ENCODE measurements at regions not wholly inside any gene's neighbourhood (a gene's known extent, or its start where the extent isn't known, plus 50 kb on each side); places are given as distances from the start of the nearest gene placed in this dataset.
"Not testable (repeated sequence)": the region's sequence is repeated elsewhere in the genome, so short reads cannot be mapped to it uniquely, and the experiment has no call there.

DNA sequence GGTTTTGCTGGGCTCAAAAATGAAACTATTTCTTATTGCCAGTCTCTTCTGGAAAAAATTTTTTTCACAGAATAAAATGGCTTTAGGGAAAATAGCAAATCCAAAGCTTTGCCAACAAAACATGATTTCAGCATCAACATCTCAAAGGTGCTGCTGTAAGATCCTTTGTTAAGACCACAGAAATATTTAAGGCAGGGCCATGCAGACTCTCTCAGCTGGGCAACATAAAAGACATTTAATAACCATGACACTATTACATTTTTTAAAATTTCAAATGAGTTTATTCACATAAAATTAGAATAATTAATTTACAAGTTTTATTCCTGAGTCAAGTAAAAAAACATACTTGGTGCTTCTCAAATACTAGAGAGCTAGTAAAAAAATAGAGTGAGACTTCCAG lies 527.1 kb upstream of the DPPA4 start:
- no peaks in the 10 kb centered on the region for H3K27me3 ChIP-seq (replicated peaks)
- H3K36me3 ChIP-seq = no peaks in the 10 kb centered on the region
- H3K27ac ChIP-seq = no peak overlapping the region
- DNase-seq (ENCODE audit: low read depth in 1 of 2, low spot score in 2 of 2) = no peak
- H3K4me3 ChIP-seq = no peak overlapping the region
- no peaks in the 10 kb centered on the region for H3K9me3 ChIP-seq (replicated peaks)
- no peaks in the 10 kb centered on the region for H3K4me1 ChIP-seq (replicated peaks)

DNA sequence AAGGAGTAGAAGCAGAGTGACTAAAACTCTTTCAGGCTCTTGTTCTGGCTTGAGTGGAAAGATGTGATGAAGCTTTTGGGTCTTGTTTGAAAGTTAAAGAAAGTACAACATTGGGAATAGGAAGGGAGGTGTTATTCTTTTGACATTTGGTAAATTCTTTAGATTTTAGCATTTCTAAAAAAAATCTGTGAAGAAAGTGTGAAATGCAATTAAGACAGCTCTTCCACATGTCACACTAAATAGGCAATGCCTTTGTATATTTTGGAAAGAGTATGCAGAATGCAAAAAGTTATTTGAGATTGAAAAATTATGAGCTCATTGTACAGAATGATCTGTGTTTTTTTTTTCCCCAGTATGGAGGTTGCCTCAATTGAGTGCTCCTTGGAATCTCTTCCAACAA lies 532.2 kb upstream of the DPPA4 start:
- no peaks in the 10 kb centered on the region for H3K9me3 ChIP-seq (replicated peaks)

DNA sequence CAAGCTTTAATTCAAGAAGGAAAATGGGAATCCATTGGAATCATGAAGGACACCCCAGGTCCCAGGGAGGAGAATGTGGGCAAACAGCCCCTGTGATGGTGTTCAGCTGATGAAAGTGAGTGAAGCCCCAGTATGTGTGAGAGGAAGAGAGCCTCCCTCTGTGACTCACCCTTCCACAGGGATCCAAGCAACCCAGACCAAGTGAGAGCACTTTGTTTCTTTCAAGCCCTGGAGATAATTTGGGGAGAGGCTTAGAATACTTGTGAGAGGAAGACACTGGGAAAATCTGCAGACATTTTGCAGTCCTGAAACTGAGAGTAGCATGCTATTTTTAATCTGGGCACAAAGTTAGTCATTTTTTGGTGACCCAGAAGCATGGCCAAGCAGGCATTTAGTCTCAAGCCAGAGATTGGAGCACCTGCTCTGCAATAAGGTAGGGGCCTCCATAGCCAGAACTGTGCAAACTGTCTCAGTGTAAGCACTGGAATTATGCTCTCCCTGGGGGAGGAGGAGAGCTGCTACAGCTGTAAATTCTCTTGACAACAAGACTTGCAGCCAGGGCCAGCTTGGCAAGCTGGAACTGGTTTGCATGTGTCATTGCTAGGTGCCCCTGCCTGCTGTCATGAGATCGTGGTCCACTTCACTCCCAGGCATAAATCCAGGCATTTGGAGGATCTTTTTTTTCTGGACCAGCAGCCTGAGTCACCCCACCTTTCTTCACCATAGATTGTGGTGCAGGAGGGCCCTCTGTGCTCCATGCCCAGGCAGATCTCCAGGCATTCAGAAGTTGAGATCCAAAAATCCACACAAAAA lies 537.8 kb upstream of the DPPA4 start:
- Histone ChIP-seq H3K36me3 (no peaks in the 10 kb centered on the region), H3K27ac (no peak overlapping the region), H3K27me3 (replicated peaks) (no peaks in the 10 kb centered on the region), H3K4me3 (no peak overlapping the region), H3K4me1 (replicated peaks) (no peaks in the 10 kb centered on the region), H3K9me3 (replicated peaks) (no peaks in the 10 kb centered on the region)
- DNase-seq (ENCODE audit: low read depth in 1 of 2, low spot score in 2 of 2) = no peak

More for the DNA sequence above, 532.2 kb upstream of the DPPA4 start:
- Histone ChIP-seq H3K36me3 (no peaks in the 10 kb centered on the region), H3K27me3 (replicated peaks) (no peaks in the 10 kb centered on the region), H3K27ac (no peak overlapping the region), H3K4me1 (replicated peaks) (no peaks in the 10 kb centered on the region), H3K4me3 (no peak overlapping the region)
- no peak for DNase-seq (ENCODE audit: low read depth in 1 of 2, low spot score in 2 of 2)

DNA sequence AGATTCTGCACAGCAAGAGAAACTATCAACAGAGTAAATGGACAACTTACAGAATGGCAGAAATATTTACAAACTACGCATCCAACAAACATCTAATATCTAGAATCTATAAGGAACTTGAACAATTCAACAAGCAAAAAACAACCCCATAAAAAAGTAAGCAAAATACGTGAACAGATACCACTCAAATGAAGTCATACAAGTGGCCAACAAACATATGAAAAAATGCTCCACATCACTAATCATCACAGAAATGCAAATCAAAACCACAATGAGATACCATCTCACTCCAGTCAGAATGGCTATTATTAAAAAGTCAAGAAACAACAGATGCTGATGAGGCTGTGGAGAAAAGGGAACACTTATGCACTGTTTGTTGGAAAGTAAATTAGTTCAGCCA lies 540.3 kb upstream of the DPPA4 start:
- H3K4me1 ChIP-seq (replicated peaks); H3K27me3 ChIP-seq (replicated peaks); DNase-seq (ENCODE audit: low read depth in 1 of 2, low spot score in 2 of 2); H3K27ac ChIP-seq; H3K36me3 ChIP-seq; H3K4me3 ChIP-seq; H3K9me3 ChIP-seq (replicated peaks): not testable (repeated sequence)

DNA sequence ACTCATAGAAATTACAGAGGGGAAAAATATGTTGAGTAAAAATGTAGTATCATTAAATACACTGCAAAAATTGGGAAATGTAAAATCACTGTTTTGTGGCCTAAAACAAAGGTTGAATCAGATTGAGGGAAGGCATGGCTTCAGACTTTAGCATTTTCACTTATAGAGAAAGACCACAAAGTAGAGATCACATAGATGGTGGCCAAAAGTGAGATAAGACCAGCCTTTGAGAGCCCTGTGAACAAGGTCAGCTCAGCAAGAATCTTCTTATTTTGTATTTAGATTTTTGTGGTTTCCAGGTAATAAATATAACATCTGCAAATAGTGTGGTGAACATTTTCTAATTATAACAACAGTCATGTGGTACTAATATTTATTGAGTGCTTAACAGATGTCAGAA lies 544.8 kb upstream of the DPPA4 start:
- no peak for DNase-seq (ENCODE audit: low read depth in 1 of 2, low spot score in 2 of 2)
- H3K36me3 ChIP-seq = no peaks in the 10 kb centered on the region
- no peaks in the 10 kb centered on the region for H3K4me1 ChIP-seq (replicated peaks)
- H3K27ac ChIP-seq = no peak overlapping the region
- no peaks in the 10 kb centered on the region for H3K27me3 ChIP-seq (replicated peaks)
- H3K4me3 ChIP-seq = no peak overlapping the region
- H3K9me3 ChIP-seq (replicated peaks) = no peaks in the 10 kb centered on the region

DNA sequence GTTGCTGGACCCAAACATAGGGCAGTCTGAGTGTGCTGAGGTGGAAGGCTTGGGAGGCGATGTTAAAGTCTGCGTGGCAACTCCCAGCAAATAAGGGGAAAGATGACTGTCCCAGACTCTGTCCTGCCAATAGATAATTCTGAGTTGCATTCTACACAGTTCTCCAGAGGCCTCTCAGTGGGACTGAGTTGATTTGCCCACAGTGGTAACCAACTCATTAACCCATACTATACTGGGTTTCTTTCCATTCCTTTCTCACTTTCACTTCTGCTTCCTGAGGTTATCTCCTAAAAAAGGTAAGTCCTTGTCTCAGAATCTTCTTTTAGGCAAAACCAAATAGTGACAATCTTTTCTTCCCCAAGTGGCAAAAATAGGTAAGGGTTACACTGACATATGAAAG lies 549.9 kb upstream of the DPPA4 start:
- DNase-seq (ENCODE audit: low read depth in 1 of 2, low spot score in 2 of 2) = no peak
- Histone ChIP-seq H3K36me3 (no peaks in the 10 kb centered on the region), H3K27ac (no peak overlapping the region), H3K4me1 (replicated peaks) (no peaks in the 10 kb centered on the region), H3K4me3 (no peak overlapping the region), H3K9me3 (replicated peaks) (no peaks in the 10 kb centered on the region), H3K27me3 (replicated peaks) (no peaks in the 10 kb centered on the region)

DNA sequence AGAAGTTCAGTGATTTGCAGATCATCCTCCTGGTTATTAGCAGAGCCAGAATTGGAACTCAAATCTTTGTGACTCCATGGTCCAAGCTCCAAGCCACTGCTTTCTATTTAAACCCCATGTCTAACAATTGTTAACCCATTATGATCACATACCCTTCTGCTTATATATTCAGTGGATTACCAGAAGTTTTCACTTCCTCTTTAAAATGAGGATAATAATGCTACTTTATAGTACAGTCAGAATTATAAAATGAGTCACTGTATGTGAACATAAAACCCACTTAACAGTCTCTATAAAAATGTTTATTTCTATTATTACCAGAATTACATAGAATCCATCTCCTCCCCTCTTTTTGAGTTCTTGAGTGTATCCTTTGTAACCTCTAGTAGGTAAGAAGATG lies 550.7 kb upstream of the DPPA4 start:
- DNase-seq (ENCODE audit: low read depth in 1 of 2, low spot score in 2 of 2) = no peak
- Histone ChIP-seq H3K9me3 (replicated peaks) (no peaks in the 10 kb centered on the region), H3K27me3 (replicated peaks) (no peaks in the 10 kb centered on the region), H3K36me3 (no peaks in the 10 kb centered on the region), H3K4me1 (replicated peaks) (no peaks in the 10 kb centered on the region), H3K27ac (no peak overlapping the region), H3K4me3 (no peak overlapping the region)

DNA sequence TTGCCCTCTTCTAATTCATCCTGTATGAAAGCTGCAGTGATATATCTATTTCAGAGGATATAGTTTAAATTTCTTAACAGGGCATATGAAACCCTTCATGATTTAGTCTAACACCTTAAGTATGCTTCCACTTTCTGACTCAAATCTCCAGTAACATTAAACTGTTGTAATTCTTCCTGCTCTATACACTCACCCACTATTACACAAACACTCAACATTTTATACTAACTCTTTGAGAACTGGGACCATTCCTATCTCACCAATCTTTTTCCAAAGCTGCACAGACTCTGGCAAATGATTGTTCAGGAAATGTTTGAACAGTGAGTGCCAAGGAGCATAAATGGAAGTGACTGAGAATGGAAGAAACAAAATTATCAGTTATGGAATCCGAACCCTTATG lies 560.4 kb upstream of the DPPA4 start:
- Histone ChIP-seq H3K4me1 (replicated peaks) (no peaks in the 10 kb centered on the region), H3K27ac (no peak overlapping the region), H3K27me3 (replicated peaks) (no peaks in the 10 kb centered on the region), H3K36me3 (no peaks in the 10 kb centered on the region), H3K4me3 (no peak overlapping the region), H3K9me3 (replicated peaks) (no peaks in the 10 kb centered on the region)
- no peak for DNase-seq (ENCODE audit: low read depth in 1 of 2, low spot score in 2 of 2)

DNA sequence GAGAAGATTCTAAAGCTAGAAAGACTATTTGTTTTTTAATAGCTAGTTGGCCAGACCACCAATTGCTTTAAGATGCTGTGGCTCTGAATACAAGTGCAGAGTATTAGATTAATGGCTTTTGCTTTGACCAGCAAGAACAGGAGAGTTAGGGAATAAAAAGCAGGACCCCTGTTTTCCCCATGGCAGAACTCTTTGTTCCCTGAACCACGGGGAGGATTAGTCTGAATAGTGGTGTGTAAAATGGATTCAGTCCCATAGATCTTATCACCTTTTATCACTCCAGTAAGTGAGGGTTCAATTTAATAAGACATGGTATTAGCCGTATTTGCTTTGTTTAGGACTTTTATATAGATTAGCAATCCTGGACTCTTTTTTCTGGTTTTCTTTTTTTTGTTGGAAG lies 562.6 kb upstream of the DPPA4 start:
- DNase-seq (ENCODE audit: low read depth in 1 of 2, low spot score in 2 of 2) = no peak
- Histone ChIP-seq H3K9me3 (replicated peaks) (no peaks in the 10 kb centered on the region), H3K4me3 (no peak overlapping the region), H3K4me1 (replicated peaks) (no peaks in the 10 kb centered on the region), H3K27ac (no peak overlapping the region), H3K27me3 (replicated peaks) (no peaks in the 10 kb centered on the region), H3K36me3 (no peaks in the 10 kb centered on the region)

DNA sequence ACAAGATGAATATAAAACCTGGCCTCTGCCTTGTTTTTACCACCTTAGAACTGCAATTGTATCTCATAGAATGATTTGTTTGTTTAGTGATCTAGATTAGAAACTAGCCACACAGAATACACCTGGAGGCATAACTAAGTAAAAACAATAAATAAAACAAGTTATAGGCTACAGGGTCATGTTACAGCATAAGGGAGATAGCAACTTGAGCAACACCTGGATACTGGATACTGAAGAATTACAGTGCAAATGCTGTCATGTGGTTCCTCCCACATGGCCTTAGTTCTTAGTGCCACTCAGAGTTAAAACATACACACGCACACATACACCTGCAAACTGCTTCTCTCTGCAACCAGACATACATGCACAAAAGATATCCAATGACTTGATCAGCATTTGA lies 563.4 kb upstream of the DPPA4 start:
- H3K4me1 ChIP-seq (replicated peaks) = no peaks in the 10 kb centered on the region
- no peaks in the 10 kb centered on the region for H3K9me3 ChIP-seq (replicated peaks)
- no peaks in the 10 kb centered on the region for H3K36me3 ChIP-seq
- no peak overlapping the region for H3K27ac ChIP-seq
- no peaks in the 10 kb centered on the region for H3K27me3 ChIP-seq (replicated peaks)
- no peak for DNase-seq (ENCODE audit: low read depth in 1 of 2, low spot score in 2 of 2)
- H3K4me3 ChIP-seq = no peak overlapping the region

DNA sequence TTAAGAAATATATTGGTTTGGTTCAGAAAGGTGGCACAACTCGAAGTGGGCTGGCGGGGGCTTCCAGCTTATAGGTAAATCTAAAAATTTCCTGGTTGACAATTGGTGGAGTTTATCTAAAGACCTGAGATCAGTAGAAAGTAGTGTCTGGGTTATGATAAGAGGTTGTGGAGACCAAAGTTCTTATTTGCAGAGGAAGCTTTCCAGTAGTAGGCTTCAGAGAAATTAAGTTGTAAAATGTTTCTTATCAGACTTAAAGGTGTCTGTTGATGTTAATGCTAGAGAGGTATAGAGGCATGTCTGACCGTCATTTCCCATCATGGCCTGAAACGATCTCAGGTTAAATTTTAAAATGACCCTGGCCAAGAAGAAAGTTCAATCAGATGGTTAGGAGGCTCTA lies 565.2 kb upstream of the DPPA4 start:
- no peaks in the 10 kb centered on the region for H3K36me3 ChIP-seq
- DNase-seq (ENCODE audit: low read depth in 1 of 2, low spot score in 2 of 2) = no peak
- H3K4me1 ChIP-seq (replicated peaks) = no peaks in the 10 kb centered on the region
- no peaks in the 10 kb centered on the region for H3K9me3 ChIP-seq (replicated peaks)
- H3K27ac ChIP-seq = no peak overlapping the region
- H3K4me3 ChIP-seq = no peak overlapping the region
- no peaks in the 10 kb centered on the region for H3K27me3 ChIP-seq (replicated peaks)

DNA sequence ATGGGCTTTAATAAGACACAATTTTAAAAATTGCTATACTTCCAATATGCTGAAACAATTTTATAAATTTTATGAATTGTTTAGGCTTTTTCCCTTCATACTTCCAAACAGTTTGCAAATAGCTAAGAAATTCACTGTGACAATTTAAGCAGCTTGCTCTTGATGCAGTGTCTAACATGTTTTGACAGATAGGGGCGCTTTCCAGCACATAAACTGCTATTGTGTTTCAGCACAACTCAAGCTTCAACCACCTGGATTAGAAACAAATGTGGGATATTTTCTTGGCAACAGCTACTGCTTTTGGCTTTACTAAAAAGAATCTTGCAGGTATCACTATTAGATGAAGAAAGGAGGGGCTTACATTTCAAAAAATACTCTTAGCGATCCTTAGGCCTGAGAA lies 565.8 kb upstream of the DPPA4 start:
- Histone ChIP-seq H3K36me3 (no peaks in the 10 kb centered on the region), H3K27me3 (replicated peaks) (no peaks in the 10 kb centered on the region), H3K27ac (no peak overlapping the region), H3K9me3 (replicated peaks) (no peaks in the 10 kb centered on the region), H3K4me3 (no peak overlapping the region), H3K4me1 (replicated peaks) (no peaks in the 10 kb centered on the region)
- no peak for DNase-seq (ENCODE audit: low read depth in 1 of 2, low spot score in 2 of 2)

DNA sequence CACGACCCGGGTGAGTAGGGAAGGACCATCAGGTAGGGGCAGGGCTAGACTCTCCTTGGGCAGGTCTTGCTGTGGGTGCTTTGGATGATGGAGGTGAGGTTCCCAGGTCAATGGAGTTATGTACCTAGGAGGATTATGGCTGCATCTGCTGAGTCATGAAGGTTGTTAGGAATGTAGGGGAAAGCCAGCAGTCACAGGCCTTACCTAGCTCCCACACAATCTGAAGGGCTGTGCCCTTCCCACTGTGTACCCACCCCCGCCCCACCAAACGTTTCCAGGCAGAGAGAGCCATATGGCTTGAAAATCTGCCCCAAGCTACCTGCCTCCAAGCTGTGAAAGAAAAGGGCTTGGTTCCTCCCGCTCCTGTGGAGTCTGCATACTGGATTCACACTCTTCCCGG lies 573.4 kb upstream of the DPPA4 start:
- no peak overlapping the region for H3K4me3 ChIP-seq

DNA sequence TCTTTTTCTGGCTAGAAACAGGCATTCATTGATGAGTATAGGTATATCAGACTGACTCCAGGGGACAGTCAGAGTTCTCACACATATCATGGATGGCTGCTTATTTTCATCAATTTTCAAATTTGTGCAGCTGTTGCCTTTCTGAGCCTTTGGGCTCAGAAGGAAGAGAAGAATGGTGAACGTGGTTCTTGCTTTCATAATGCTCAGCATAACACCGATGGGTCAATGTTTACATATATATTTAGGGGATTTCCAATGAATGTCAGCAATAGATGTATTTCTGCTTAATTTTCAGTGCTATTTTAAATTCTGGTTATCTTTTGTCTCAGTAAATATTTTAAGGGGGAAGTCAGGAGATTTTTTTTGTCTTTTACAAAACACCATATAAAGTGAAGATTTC lies 581.4 kb upstream of the DPPA4 start:
- DNase-seq (ENCODE audit: low read depth in 1 of 2, low spot score in 2 of 2) = no peak
- no peak overlapping the region for H3K27ac ChIP-seq
- no peaks in the 10 kb centered on the region for H3K36me3 ChIP-seq
- no peaks in the 10 kb centered on the region for H3K9me3 ChIP-seq (replicated peaks)
- no peaks in the 10 kb centered on the region for H3K4me1 ChIP-seq (replicated peaks)
- H3K4me3 ChIP-seq = no peak overlapping the region
- H3K27me3 ChIP-seq (replicated peaks) = no peaks in the 10 kb centered on the region

More for the DNA sequence above, 573.4 kb upstream of the DPPA4 start:
- H3K27ac ChIP-seq = no peak overlapping the region
- H3K4me1 ChIP-seq (replicated peaks) = no peaks in the 10 kb centered on the region
- DNase-seq (ENCODE audit: low read depth in 1 of 2, low spot score in 2 of 2) = no peak
- H3K36me3 ChIP-seq = no peaks in the 10 kb centered on the region
- H3K27me3 ChIP-seq (replicated peaks) = no peaks in the 10 kb centered on the region
- no peaks in the 10 kb centered on the region for H3K9me3 ChIP-seq (replicated peaks)

DNA sequence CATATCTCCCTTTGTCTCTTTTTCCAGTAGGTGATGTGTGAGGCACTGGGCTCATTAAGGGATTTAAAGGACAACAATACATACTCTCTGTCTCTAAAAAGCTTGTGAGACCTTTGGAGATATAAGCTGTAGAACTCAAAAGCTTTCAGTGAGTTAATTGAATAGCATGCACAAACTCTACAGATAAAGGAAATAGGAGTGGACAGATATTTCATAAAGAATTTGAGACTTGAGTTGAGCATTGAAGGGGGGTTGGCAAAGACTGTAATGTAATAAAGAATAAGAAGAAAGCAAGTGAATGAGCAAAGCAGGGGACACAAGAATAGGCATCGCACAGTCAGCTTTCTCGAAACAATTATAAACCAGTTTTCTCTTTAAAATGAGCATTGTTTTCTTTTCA lies 583.4 kb upstream of the DPPA4 start:
- no peak overlapping the region for H3K4me3 ChIP-seq
- no peaks in the 10 kb centered on the region for H3K27me3 ChIP-seq (replicated peaks)
- H3K36me3 ChIP-seq = no peaks in the 10 kb centered on the region
- H3K9me3 ChIP-seq (replicated peaks) = no peaks in the 10 kb centered on the region
- H3K4me1 ChIP-seq (replicated peaks) = no peaks in the 10 kb centered on the region
- DNase-seq (ENCODE audit: low read depth in 1 of 2, low spot score in 2 of 2) = no peak
- H3K27ac ChIP-seq = no peak overlapping the region
